Heart right ventricle (tissue), 16 donors: ENCODE measurements at regions not wholly inside any gene's neighbourhood (a gene's known extent, or its start where the extent isn't known, plus 50 kb on each side); places are given as distances from the start of the nearest gene placed in this dataset.

Experiments
- ATAC-seq, 8 donors: fragments of 200-7000 bp; cut with Tn5 transposase; one replicate each; pipeline ENCODE4 v1.9.1; 2020; ENCODE audit warnings: mild to moderate bottlenecking in 8 of 8, moderate library complexity in 8 of 8, moderate number of reproducible peaks in 1 of 8
- DNase-seq, 2 donors: peaks; one replicate each; pipeline ENCODE4 v3.0.0-alpha.2; 2020
- H3K27ac ChIP-seq, 10 donors: fragments of 200-600 bp; sonication (generic) in 2 of 10; one replicate each; pipeline versions ENCODE4 v1.5.0 to v1.8.0; 2020 to 2022; ENCODE audit warnings: mild to moderate bottlenecking in 3 of 10
- H3K27me3 ChIP-seq, 7 donors: fragments of 200-600 bp; one replicate each; pipeline ENCODE4 v1.8.0; 2021 to 2022; ENCODE audit warnings: mild to moderate bottlenecking in 2 of 7
- H3K36me3 ChIP-seq, 9 donors: fragments of 200-600 bp; sonication (generic) in 1 of 9; one replicate each; pipeline versions ENCODE4 v1.5.0 to v1.8.0; 2020 to 2022; ENCODE audit warnings: mild to moderate bottlenecking in 2 of 9
- H3K4me1 ChIP-seq, 9 donors: fragments of 200-600 bp; sonication (generic) in 1 of 9; one replicate each; pipeline versions ENCODE4 v1.5.0 to v1.8.0; 2020 to 2022; ENCODE audit warnings: mild to moderate bottlenecking in 4 of 9
- H3K4me3 ChIP-seq, 10 donors: fragments of 200-600 bp; sonication (generic) in 2 of 10; one replicate each; pipeline versions ENCODE4 v1.5.0 to v1.8.0; 2020 to 2022; ENCODE audit warnings: mild to moderate bottlenecking in 7 of 10, moderate library complexity in 2 of 10
- H3K9me3 ChIP-seq, 11 donors: fragments of 200-600 bp in 10 of 11; sonication (generic) in 2 of 11; one replicate each; pipeline versions ENCODE4 v1.5.0 to v1.8.0; 2013 to 2022; ENCODE audit warnings: mild to moderate bottlenecking in 2 of 11, control low read depth in 1 of 11, moderate library complexity in 1 of 11
- WGBS, 2 donors: extraction: QIAGEN DNeasy Blood & Tissue Kit; methylation state at CpG; one replicate each; pipeline ENCODE4 v1.1.7; 2013; ENCODE audit warnings: inconsistent platforms in 1 of 2; 5-methylcytosine and 5-hydroxymethylcytosine counted together
- intact Hi-C, 10 donors: fragments of 100-400 bp; cut with DNase I; formaldehyde crosslinking; loops; one replicate each; pipeline versions ENCODE4 v1.11.1 to v1.14.2; 2022
- TF ChIP-seq, protein P1 (sequence below), 9 donors: fragments of 200-600 bp; sonication (generic) in 2 of 9; IDR thresholded peaks; one replicate each; pipeline versions ENCODE4 v1.5.0 to v1.8.0; 2021 to 2022; ENCODE audit warnings: antibody characterized with exemption in 9 of 9, mild to moderate bottlenecking in 5 of 9, moderate library complexity in 1 of 9
- donor health status: Arrhythmogenic right ventricular cardiomyopathy.
- donor health status: ischemic (EF 13 %, LVEDD 7.1; RV severe dilation, severe dysfunction).
- donor health status: healthy with polysubstance abuse.
- donor health status: DM: no; HTN: yes; CAD: no.
- donor health status: DM: no; HTN: no; CAD: no.
- donor health status: ischemic (EF 25% LVEDD 6.9; RV normal size, moderate dysfunction).
- donor health status: ischemic (EF 25% LVEDD 5.7; RV mildly dilated, moderate dysfunction).
- donor health status: healthy.
- donor health status: DM: yes; HTN: yes; CAD: no.
- donor health status: Ischemic cardiomyopathy.
- donor health status: ischemic (EF 35%, LVEDD 5.7; RV mildly dilated, moderate dysfunction).
- donor health status: nonischemic (EF 11% LVEDD 7.7; RV severe dilation, severe dysfunction).
- donor health status: DM: yes; HTN: yes; CAD: no.
- donor health status: PGD.
- donor health status: ischemic (EF 29% LVEDD 5.4; RV normal size, mild dysfunction).
- donor health status: nonischemic (EF 23%, LVEDD 6.1; RV moderate dilation, normal function).

DNA sequence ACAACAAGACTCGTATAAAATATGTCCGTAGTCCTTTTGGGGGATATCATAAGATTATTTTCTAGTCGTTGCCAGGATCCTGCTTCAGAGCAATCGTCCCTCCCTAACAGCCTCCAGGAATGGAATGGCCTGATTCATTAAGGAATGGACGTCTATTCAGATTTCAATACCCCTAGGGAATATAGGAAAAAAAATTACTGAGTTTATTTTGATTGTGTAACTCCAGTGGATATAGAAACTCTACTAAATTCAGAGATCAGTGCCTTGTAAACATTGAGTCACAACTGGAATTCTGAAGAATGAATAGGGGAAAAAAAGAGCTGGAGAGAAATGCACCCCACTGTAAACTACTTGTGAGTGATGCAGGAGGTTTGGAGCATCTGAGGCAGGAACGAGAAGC is 1171.5 kb upstream of the GOT2 start:
- TF ChIP-seq, protein P1, sequence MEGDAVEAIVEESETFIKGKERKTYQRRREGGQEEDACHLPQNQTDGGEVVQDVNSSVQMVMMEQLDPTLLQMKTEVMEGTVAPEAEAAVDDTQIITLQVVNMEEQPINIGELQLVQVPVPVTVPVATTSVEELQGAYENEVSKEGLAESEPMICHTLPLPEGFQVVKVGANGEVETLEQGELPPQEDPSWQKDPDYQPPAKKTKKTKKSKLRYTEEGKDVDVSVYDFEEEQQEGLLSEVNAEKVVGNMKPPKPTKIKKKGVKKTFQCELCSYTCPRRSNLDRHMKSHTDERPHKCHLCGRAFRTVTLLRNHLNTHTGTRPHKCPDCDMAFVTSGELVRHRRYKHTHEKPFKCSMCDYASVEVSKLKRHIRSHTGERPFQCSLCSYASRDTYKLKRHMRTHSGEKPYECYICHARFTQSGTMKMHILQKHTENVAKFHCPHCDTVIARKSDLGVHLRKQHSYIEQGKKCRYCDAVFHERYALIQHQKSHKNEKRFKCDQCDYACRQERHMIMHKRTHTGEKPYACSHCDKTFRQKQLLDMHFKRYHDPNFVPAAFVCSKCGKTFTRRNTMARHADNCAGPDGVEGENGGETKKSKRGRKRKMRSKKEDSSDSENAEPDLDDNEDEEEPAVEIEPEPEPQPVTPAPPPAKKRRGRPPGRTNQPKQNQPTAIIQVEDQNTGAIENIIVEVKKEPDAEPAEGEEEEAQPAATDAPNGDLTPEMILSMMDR (IDR thresholded peaks at IDR 0.05): no peak
- 55 to 62% methylated on average over 6 of the region's 6 CpGs for WGBS, 2 donors
- ATAC-seq: no peak

DNA sequence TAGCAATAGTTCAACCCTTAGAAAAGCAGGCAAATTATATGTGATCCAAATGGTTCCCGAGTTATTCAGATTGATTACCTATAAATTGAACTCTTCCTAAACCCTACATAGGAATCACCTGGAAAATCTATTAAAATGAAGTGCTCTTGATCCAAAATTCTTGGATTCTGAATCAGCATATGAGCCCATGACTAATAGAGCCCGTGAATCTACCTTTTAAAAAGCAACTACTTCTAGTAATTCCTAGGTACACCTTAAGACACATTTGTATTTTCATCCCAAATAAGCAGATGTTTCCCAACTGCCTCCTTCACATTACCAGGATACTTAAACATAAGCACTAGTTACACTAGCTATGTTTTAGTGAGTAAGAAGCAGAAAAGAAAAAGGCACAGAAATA is 1171.0 kb upstream of the GOT2 start:
- ATAC-seq: no peak
- H3K9me3 ChIP-seq: no peaks in the 10 kb centered on the region
- intact Hi-C loops: no loop called here
- WGBS, 2 donors: 68 to 80% methylated on average over 2 of the region's 2 CpGs
- H3K4me1 ChIP-seq: no peaks in the 10 kb centered on the region
- TF ChIP-seq, protein P1 (IDR thresholded peaks at IDR 0.05): no peak
- H3K4me3 ChIP-seq: no peak overlapping the region
- H3K27me3 ChIP-seq: no peaks in the 10 kb centered on the region
- no peaks in the 10 kb centered on the region for H3K36me3 ChIP-seq
- no peak overlapping the region for H3K27ac ChIP-seq
- no peak for DNase-seq

More for the DNA sequence above, 1171.5 kb upstream of the GOT2 start:
- H3K27ac ChIP-seq: no peak overlapping the region
- H3K4me3 ChIP-seq: no peak overlapping the region
- H3K36me3 ChIP-seq: no peaks in the 10 kb centered on the region
- no peaks in the 10 kb centered on the region for H3K27me3 ChIP-seq
- intact Hi-C loops: no loop called here
- no peaks in the 10 kb centered on the region for H3K9me3 ChIP-seq
- H3K4me1 ChIP-seq: no peaks in the 10 kb centered on the region
- DNase-seq: no peak

DNA sequence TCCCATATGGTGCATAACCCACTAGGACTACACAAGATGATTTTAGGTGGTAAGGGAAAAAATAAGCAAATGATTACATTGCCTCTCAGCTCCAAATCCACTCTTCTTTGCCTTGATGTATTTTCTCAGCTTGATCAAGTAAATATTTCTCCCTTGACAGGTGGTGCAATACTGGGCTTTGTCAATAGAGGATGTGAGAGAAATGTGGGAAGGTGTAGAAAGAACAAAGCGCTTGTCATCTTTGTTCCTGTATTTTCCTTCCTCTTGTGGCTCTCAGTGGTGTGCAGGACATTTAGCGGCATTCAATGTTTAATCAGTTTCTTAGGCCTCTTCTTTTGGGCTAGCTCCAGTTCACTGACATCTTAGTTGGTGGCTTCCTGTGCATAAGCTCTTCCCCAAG is 1165.8 kb upstream of the GOT2 start:
- Histone ChIP-seq H3K9me3 (peaks cover 0 to 17% (median 0%) of the 10 kb centered on the region in 11 donors), H3K4me3 (no peak overlapping the region), H3K27me3 (no peaks in the 10 kb centered on the region), H3K4me1 (no peaks in the 10 kb centered on the region), H3K36me3 (no peaks in the 10 kb centered on the region), H3K27ac (no peak overlapping the region)
- 87 to 88% methylated on average over 2 of the region's 2 CpGs for WGBS, 2 donors
- intact Hi-C loops: no loop called here
- no peak for ATAC-seq
- TF ChIP-seq, protein P1 (IDR thresholded peaks at IDR 0.05): no peak
- no peak for DNase-seq

DNA sequence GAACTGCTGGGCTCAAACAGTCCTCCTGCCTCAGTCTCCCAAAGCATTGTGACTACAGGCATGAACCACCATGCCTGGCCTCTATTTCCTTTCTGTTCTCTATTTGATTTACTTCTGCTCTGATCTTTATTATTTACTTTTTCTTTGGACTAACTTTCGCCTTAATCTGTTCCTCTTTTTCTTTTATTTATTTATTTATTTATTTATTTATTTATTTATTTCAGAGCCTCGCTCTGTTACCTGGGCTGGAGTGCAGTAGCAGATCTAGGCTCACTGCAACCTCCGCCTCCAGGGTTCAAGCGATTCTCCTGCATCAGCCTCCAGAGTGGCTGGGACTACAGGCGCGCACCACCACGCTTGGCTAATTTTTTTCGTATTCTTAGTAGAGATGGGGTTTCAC is 1158.3 kb upstream of the GOT2 start:
- intact Hi-C loops: no loop called here
- ATAC-seq (no peak), DNase-seq (no peak)
- TF ChIP-seq, protein P1 (IDR thresholded peaks at IDR 0.05): no peak
- Histone ChIP-seq H3K4me3 (no peak overlapping the region), H3K36me3 (no peaks in the 10 kb centered on the region), H3K4me1 (no peaks in the 10 kb centered on the region), H3K27me3 (no peaks in the 10 kb centered on the region), H3K9me3 (peaks cover 0 to 71% (median 7%) of the 10 kb centered on the region in 11 donors), H3K27ac (no peak overlapping the region)
- WGBS, 2 donors: 98 to 99% methylated on average over 8 of the region's 8 CpGs
